SK-N-SH (cell line): ENCODE measurements at regions not wholly inside any gene's neighbourhood (a gene's known extent, or its start where the extent isn't known, plus 50 kb on each side); places are given as distances from the start of the nearest gene placed in this dataset.

ENCODE experiments used
- CTCF ChIP-seq: fragments of 200-600 bp; sonication (generic); IDR thresholded peaks from 2 replicates; pipeline ENCODE4 v1.6.1; 2017; ENCODE audit warnings: antibody characterized with exemption, mild to moderate bottlenecking, moderate library complexity
- ELF1 ChIP-seq: IDR thresholded peaks from 2 replicates; pipeline ENCODE4 v1.4.0; 2012
- NFIC ChIP-seq: IDR thresholded peaks from 2 replicates; pipeline ENCODE4 v1.4.0; 2012; ENCODE audit warnings: borderline replicate concordance
- NRF1 ChIP-seq: IDR thresholded peaks from 2 replicates; pipeline ENCODE4 v1.6.1; 2012; ENCODE audit warnings: low read depth, mild to moderate bottlenecking, low read length
- USF1 ChIP-seq: IDR thresholded peaks from 2 replicates; pipeline ENCODE4 v1.4.0; 2012; ENCODE audit warnings: low read depth, borderline replicate concordance
- ZBTB33 ChIP-seq: IDR thresholded peaks from 2 replicates; pipeline ENCODE4 v1.4.0; 2012; ENCODE audit warnings: low read depth, borderline replicate concordance

- TF ChIP-seq ELF1 (no peak), NFIC (no peak), CTCF (no peak), USF1 (no peak), NRF1 (no peak), ZBTB33 (no peak)
These were observed 1110.3 kb upstream of the KLHL29 start for GRCh38 chr2:22274661-22275060.
